Stimulated activated CD8-positive, alpha-beta memory T cell treated with anti-CD3 and anti-CD28 coated beads, Interleukin-7, amount 100 ng/mL, for 4 hours (primary cell): ENCODE measurements at regions not wholly inside any gene's neighbourhood (a gene's known extent, or its start where the extent isn't known, plus 50 kb on each side); places are given as distances from the start of the nearest gene placed in this dataset.
"Not testable (repeated sequence)": the region's sequence is repeated elsewhere in the genome, so short reads cannot be mapped to it uniquely, and the experiment has no call there.

ENCODE experiments used
- DNase-seq, 2 donors: peaks; one replicate each; pipeline ENCODE4 v3.0.0-alpha.2; 2020; ENCODE audit warnings: low read depth in 2 of 2

GRCh38 chr12:76664731-76665130 is 99.2 kb upstream of the ZDHHC17 start:
- DNase-seq, result no peak

DNA sequence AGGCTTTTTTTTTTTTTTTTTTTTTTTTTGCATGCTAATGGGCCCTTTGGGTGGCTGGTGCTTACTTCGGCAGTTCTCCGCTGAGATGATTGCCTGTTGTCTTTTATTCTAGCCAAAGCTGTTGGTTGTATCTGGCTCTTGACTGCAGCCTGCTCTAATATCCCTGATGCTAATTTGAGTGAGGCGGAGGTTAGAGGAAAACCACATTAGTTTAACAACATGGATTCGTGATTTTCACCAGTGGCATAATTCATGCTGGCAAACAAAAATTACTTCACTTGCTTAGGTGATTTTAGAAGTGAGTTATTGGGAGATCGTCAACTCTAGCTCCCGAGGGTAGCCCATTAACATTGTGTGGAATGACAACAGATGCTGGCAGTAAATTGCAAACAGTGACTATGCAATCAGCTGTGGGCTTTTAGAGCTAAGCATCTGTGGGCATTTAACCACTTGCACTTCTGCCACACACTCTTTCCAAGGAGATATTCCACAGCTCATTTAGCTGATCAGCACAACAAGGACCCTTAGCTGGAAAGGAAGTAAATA is 97.6 kb upstream of the ZDHHC17 start:
- no peak for DNase-seq

GRCh38 chr12:76669981-76670380 is 93.9 kb upstream of the ZDHHC17 start:
- DNase-seq, result no peak

GRCh38 chr12:76670776-76671175 is 93.1 kb upstream of the ZDHHC17 start:
- DNase-seq, result no peak

- no peak for DNase-seq
These were observed 89.1 kb upstream of the ZDHHC17 start for GRCh38 chr12:76674669-76675315.

DNA sequence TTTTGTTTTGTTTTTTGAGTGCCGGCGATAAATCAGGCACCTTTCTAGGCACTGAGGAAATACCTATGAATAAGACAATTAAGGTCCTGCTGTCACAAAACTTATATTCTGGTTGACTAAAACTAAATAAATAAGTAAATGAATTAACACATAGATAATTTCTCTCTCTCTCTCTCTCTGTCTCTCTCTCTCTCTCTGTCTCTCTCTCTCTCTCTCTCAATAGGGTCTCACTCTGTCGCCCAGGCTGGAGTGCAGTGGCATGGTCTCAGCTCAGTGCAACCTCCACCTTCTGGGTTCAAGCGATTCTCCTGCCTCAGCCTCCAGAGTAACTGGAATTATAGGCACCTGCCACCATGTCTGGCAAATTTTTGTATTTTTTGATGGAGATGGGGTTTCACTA is 87.7 kb upstream of the ZDHHC17 start:
- not testable (repeated sequence) for DNase-seq

DNA sequence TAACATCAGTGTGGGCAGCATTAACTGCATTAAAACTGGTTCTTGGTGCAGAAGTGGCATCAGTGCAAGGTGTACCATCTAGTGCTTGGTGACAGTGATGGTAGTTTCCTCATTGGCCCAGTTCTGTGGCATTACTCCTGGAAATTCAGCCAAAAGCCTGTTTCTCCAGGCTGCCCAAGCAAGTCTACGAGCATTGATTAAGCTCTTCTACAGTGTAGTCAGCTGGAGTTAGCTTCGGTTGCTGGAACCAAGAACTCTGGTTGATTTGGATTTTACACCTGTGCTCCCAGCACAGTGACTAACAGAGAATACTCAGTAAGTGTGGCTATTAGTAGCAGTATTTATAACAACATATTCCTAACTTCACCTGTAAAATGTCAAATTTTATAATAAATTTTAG is 84.9 kb upstream of the ZDHHC17 start:
- DNase-seq, result no peak

DNA sequence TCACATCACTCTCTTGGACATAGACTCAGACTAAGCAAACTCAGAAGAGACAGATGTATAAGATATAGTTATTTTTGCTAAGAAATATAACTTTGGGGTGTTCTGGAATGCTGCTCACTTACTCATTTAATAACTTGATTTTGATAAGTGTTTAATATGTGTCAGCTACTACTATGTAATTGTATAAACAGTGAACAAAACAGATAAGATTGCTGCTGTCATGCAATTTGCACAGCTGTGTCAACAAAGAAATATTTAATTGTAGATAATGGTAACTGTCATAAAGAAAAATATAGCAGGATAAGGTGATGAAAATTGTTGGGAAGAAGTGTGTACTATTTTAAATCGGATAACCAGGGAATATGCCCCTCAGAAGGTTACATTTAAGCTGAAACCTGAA is 84.1 kb upstream of the ZDHHC17 start:
- no peak for DNase-seq

DNA sequence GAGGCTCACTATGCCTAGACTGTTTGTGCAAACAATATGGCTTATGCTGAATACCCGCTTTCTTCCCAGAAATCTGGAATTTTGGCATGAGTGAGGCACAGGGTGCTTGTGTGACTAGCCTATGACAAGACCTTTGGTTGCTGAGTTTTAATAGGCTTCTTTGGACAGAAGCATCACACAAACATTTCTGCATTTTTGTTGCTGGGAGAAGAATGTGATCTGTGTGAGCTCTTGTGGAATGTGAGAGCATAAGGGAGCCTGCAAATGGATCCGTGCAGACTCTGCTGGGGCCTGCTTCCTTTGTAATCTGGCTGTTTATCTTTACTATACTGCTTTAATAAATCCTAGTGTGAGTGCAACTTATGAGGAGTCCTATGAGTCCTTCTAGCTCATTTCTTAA is 83.0 kb upstream of the ZDHHC17 start:
- no peak for DNase-seq

DNA sequence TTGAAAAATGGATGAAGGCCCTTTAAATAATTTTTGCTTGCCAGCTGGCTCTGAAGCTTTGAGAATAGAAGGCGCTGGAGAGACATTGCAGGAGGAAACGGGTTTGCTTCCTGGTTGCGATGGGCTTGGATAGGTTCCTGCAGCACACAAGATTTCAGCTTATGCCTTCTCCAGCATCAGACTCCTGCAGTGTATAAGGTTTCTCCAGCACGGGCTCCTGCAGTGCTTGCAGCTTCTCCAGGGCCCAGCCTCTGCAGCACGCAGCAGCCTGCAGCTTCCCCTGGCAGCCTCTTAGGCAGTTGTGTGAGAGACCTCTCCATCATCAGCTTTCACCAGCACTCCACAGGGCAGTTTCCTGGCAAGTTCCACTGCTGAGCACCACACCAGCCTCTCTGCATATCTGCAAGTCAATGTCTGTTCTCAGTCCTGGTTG is 78.7 kb upstream of the ZDHHC17 start:
- no peak for DNase-seq

GRCh38 chr12:76687981-76688380 is 75.9 kb upstream of the ZDHHC17 start:
- no peak for DNase-seq

- DNase-seq, result no peak
These were observed 75.3 kb upstream of the ZDHHC17 start for GRCh38 chr12:76688631-76689030.

GRCh38 chr12:76690921-76691700 is 72.8 kb upstream of the ZDHHC17 start:
- no peak for DNase-seq

- no peak for DNase-seq
These were observed 71.1 kb upstream of the ZDHHC17 start for GRCh38 chr12:76692846-76693245.

GRCh38 chr12:76694369-76694768 is 69.5 kb upstream of the ZDHHC17 start:
- no peak for DNase-seq

DNA sequence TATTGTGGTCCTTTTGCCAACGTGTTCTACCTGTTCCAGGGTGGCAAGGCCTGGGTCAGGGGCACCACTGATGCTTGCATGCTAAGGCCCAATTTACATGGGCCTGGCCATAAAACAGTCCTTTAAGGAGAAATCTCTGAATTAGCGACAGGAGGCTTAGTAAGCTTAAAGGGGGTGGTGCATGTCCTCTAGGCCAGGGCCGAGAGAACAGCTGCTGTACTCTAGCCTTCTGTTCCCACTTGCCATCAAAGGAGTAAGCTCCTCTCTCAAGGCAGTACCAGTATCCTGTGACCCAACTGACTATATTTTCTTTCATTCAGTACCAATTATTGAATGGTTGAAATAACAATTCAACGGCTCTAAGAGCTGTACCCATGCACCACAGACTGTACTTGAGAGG is 67.7 kb upstream of the ZDHHC17 start:
- no peak for DNase-seq

GRCh38 chr12:76697849-76698248 is 66.1 kb upstream of the ZDHHC17 start:
- no peak for DNase-seq

DNA sequence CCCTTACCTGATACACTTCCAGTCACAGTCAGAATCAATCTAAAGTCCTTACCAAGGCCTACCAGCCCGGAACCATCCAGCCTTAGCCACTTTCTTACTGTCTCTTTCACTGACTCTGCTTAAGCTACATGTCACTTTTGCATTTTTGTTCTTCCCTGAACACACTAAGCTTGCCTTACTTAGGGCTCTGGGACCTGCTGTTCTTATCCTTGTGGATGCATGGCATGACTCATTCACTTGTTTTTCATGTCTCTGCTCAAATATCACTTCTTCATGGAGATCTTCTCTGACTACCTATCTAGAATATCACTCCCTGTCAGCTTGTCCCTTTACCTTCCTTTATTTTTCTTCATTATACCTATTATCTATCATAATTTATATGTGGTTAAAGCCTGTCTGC is 65.6 kb upstream of the ZDHHC17 start:
- DNase-seq, result no peak

DNA sequence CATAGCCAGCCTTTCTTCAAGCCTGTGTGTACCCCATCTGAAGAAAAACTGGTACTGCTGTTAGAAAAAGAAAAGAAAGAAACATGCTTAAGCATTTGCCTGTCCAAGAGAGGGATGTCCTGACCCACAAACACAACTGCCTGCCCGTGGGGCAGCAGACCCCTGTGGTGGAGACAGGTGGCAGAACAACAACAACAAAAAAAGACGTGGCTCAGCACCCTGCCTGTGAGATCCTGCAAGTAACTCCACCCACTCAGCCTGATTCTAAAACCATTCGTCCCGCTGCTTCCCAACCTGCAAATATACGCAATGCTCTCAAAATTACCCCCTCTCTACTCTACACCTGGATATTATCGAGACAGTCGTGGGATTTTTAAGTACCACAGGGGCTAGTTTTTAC is 64.9 kb upstream of the ZDHHC17 start:
- no peak for DNase-seq

GRCh38 chr12:76701690-76702089 is 62.2 kb upstream of the ZDHHC17 start:
- DNase-seq, result no peak

GRCh38 chr12:76702946-76703345 is 61.0 kb upstream of the ZDHHC17 start:
- no peak for DNase-seq

DNA sequence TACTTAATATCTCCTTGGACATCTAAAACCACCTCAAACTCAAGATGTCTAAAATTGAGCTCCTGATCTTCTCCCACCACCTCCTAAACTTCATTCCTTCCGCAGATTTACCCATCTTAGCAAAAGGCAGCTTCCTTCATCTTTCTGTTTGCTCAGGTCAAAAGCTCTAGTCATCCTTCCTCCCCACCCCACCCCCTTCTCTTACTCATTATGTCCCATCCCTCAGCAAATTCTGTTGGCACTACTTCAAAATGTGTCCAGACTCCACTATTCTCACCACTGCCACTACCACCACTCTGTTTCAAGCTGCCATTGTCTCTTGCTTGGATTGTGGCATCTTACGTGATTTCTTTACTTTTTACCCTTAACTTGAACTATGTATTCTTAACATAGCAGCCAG is 59.2 kb upstream of the ZDHHC17 start:
- DNase-seq, result no peak

DNA sequence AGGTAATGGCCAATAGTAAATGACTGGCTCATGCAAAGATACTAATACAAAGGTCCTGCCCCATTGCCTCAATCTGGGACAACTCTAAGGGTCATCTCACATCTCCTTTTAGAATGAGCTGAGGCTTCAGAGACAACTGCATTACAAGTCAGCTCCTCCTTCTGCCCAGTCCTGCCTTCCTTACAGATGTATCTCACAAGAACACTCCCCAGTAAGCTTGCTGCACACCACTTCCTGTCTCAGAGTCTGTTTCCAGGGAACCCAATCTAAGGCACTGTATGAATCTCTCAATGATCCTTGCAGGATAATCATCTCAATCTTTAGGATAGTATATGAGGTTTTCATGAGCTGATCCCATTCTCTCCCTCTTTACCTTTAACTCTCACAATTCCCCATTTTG is 57.8 kb upstream of the ZDHHC17 start:
- no peak for DNase-seq
